Adipocyte (in vitro differentiated cells): ENCODE measurements at regions not wholly inside any gene's neighbourhood (a gene's known extent, or its start where the extent isn't known, plus 50 kb on each side); places are given as distances from the start of the nearest gene placed in this dataset.
A peak's percentile ranks its signal among the peaks of the same experiment; 100 is the strongest.

Experiments
- DNase-seq: peaks from one replicate; pipeline ENCODE4 v3.0.0-alpha.2; 2015; ENCODE audit warnings: low read depth
- H3K27me3 ChIP-seq: replicated peaks from 2 replicates; pipeline ENCODE4 v1.7.0; 2013; ENCODE audit warnings: mild to moderate bottlenecking, low read length, moderate library complexity; ENCODE audit not compliant: control insufficient read depth, insufficient read depth
- H3K36me3 ChIP-seq: 2 replicates; pipeline ENCODE4 v1.7.0; 2013; ENCODE audit warnings: low read length, mild to moderate bottlenecking, moderate library complexity; ENCODE audit not compliant: control insufficient read depth, insufficient read depth, severe bottlenecking
- H3K4me1 ChIP-seq: 2 replicates; pipeline ENCODE4 v1.7.0; 2013; ENCODE audit warnings: mild to moderate bottlenecking, low read length, moderate library complexity; ENCODE audit not compliant: control insufficient read depth, insufficient read depth
- H3K4me3 ChIP-seq: 2 replicates; pipeline ENCODE4 v1.7.0; 2013; ENCODE audit warnings: mild to moderate bottlenecking, low read length, moderate library complexity
- H3K9ac ChIP-seq: 2 replicates; pipeline ENCODE4 v1.7.0; 2013; ENCODE audit warnings: mild to moderate bottlenecking, low read length, moderate library complexity
- H3K9me3 ChIP-seq: 2 replicates; pipeline ENCODE4 v1.7.0; 2013; ENCODE audit warnings: mild to moderate bottlenecking, low read length, moderate library complexity; ENCODE audit not compliant: control insufficient read depth

- Histone ChIP-seq H3K9me3 (peaks cover 12% of the 10 kb centered on the region), H3K4me3 (no peak overlapping the region), H3K9ac (no peak overlapping the region), H3K27me3 (no peaks in the 10 kb centered on the region), H3K4me1 (no peaks in the 10 kb centered on the region), H3K36me3 (no peaks in the 10 kb centered on the region)
- no peak for DNase-seq
Observed at GRCh38 chr4:124915073-124915472, 202.5 kb upstream of the ANKRD50 start.

DNA sequence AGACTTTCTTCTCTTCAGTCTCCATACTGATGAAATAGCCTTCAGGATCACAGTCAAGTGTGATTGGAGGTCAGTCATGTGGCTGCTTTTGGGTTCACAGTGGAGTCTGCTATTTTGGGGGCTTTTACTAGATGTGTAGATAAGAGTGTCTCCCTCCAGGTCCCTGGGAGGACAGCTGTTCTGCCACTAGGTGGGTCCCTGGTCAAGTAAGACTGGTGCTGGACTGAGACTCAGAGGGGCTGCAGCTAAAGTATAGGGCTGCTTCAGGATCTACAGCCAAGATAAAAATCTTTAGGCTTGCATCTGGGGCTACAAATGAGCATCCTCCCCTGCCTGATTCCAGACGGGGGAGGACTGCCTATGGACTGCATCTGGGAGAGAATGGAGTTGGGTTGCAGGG is 200.7 kb upstream of the ANKRD50 start:
- no peak overlapping the region for H3K9ac ChIP-seq
- no peaks in the 10 kb centered on the region for H3K27me3 ChIP-seq
- no peak for DNase-seq
- H3K4me3 ChIP-seq, result no peak overlapping the region
- peaks cover 3% of the 10 kb centered on the region for H3K4me1 ChIP-seq
- no peaks in the 10 kb centered on the region for H3K36me3 ChIP-seq
- H3K9me3 ChIP-seq, result peaks cover 12% of the 10 kb centered on the region

- H3K27me3 ChIP-seq, result no peaks in the 10 kb centered on the region
- no peak overlapping the region for H3K4me3 ChIP-seq
- H3K9me3 ChIP-seq, result peaks cover 12% of the 10 kb centered on the region
- peaks cover 5% of the 10 kb centered on the region for H3K4me1 ChIP-seq
- no peaks in the 10 kb centered on the region for H3K36me3 ChIP-seq
- H3K9ac ChIP-seq, result no peak overlapping the region
- no peak for DNase-seq
Observed at GRCh38 chr4:124910327-124910726, 197.8 kb upstream of the ANKRD50 start.

- no peak for DNase-seq
- Histone ChIP-seq H3K9ac (no peak overlapping the region), H3K4me3 (no peak overlapping the region), H3K27me3 (no peaks in the 10 kb centered on the region), H3K4me1 (peaks cover 17% of the 10 kb centered on the region), H3K9me3 (peaks cover 10% of the 10 kb centered on the region), H3K36me3 (no peaks in the 10 kb centered on the region)
Observed at GRCh38 chr4:124907881-124908280, 195.3 kb upstream of the ANKRD50 start.

DNA sequence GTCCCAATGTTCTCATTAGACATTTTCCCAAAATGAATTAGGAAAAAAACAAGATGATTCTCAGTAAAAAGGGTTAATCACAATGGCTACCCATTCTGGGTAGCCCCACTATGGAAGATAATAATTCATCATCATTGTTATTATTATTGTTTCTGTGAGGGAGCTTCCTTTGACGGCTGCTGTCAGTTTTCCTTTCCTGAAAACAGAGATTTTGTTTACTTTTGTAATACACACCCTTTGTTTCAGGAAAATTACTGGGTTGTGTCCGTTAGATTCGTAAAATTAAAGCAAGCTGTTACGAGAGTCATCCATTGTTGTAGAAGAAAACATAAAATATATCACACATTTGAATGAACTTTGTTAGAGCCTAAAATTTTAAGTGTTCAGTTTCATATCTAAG is 192.9 kb upstream of the ANKRD50 start:
- H3K9ac ChIP-seq, result no peak overlapping the region
- no peaks in the 10 kb centered on the region for H3K9me3 ChIP-seq
- peaks cover 17% of the 10 kb centered on the region for H3K4me1 ChIP-seq
- H3K27me3 ChIP-seq, result no peaks in the 10 kb centered on the region
- no peaks in the 10 kb centered on the region for H3K36me3 ChIP-seq
- no peak for DNase-seq
- no peak overlapping the region for H3K4me3 ChIP-seq

DNA sequence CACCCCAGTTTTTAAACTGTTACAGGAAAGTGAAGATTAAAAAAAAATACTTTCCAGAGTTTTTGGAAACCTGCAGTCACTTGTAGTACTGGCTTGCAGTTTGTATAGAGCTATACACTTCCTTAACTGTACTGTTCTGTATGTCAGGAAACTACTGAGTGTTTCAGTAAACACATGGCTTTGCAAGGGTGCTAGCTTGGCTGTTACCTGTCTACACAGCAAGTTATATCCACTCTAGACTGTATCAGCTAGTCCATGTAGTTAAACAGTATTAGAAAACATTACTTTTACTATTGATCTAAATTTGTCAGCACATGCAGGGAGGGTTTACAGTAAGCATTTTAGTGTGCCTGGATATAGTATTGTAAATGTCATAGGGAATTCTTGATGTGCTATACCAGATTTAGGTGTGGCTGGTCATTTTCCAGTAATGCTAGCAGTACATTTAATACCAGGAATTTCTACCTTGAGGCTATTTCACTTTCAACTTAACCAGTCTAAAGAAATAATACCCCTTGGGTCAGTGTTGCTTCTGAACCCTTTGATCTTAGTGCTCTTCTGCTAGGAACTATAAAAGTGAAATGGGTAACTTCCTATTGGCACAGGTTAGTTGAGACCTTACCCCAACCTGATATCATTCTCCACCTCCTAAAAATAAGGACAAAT is 192.3 kb upstream of the ANKRD50 start:
- Histone ChIP-seq H3K9ac (no peak overlapping the region), H3K9me3 (no peaks in the 10 kb centered on the region)

DNA sequence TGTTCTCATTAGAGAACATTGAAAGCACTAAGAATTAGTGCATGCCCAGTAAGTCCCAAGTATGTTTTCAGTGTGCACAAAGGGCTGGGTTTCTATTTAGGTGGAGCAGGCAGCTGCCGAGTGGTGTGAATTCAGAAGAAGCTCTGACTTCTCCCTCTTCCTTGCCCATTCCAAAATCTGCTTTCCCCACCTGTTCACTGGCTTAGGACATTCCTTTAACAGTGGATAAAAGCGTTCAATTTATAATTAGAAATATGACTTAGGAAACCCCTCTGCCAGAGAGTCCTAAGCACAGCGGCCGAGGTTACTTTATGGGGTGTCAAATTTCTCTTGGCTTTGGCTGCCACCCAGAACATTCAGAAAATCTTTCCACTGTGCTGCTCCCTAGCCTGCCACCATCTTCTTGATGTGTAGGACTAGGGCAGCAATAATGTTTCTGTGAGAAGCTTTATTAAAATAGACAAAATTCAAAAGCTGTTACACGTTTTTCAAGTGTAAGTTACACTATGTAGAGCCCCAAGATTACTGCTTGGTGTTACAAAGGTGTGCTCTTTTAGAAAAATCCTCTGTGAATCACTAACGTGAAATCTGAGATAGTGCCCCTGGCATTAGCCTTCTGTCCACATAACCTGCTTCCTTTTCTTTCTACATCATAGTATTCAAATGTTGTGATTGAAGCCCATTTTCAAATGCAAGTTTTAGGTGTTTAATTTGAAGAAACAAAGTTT is 191.6 kb upstream of the ANKRD50 start:
- no peak overlapping the region for H3K9ac ChIP-seq
- H3K9me3 ChIP-seq, result no peaks in the 10 kb centered on the region
- H3K27me3 ChIP-seq, result no peaks in the 10 kb centered on the region
- peak overlapping the region; percentile 72 for H3K4me3 ChIP-seq
- H3K36me3 ChIP-seq, result no peaks in the 10 kb centered on the region
- H3K4me1 ChIP-seq, result peaks cover 17% of the 10 kb centered on the region
- DNase-seq, result peak; percentile 81

More for the DNA sequence above, 192.3 kb upstream of the ANKRD50 start:
- H3K4me3 ChIP-seq, result no peak overlapping the region
- no peaks in the 10 kb centered on the region for H3K27me3 ChIP-seq
- no peaks in the 10 kb centered on the region for H3K36me3 ChIP-seq
- DNase-seq, result peak; percentile 10
- H3K4me1 ChIP-seq, result peaks cover 17% of the 10 kb centered on the region

GRCh38 chr4:124902001-124902515 is 189.5 kb upstream of the ANKRD50 start:
- H3K4me1 ChIP-seq, result peaks cover 12% of the 10 kb centered on the region

GRCh38 chr4:124899997-124900396 is 187.5 kb upstream of the ANKRD50 start:
- H3K27me3 ChIP-seq, result no peaks in the 10 kb centered on the region
- H3K4me3 ChIP-seq, result no peak overlapping the region
- no peak overlapping the region for H3K9ac ChIP-seq
- no peaks in the 10 kb centered on the region for H3K36me3 ChIP-seq
- no peak for DNase-seq
- H3K9me3 ChIP-seq, result no peaks in the 10 kb centered on the region
- H3K4me1 ChIP-seq, result peaks cover 12% of the 10 kb centered on the region

More at GRCh38 chr4:124902001-124902515, 189.5 kb upstream of the ANKRD50 start:
- Histone ChIP-seq H3K36me3 (no peaks in the 10 kb centered on the region), H3K4me3 (no peak overlapping the region), H3K9ac (no peak overlapping the region), H3K27me3 (no peaks in the 10 kb centered on the region), H3K9me3 (no peaks in the 10 kb centered on the region)
- no peak for DNase-seq

DNA sequence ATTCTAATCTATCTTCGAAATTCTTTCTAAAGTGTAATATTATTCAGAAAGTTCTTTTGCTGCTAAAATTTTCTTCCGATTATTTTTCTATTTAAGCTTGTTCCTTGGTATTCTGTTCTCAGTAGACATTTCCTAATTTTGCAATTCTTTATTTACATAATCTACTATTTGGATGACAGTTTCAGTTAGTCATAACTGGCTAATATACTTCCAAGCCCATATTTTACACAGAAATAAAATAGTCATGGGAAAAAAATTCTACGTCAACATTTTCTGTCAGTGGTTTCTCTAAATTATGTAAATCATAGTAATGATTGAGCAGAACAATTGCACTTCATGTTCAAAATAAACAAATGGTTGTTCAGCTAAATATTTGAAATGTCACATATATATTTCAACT is 178.0 kb upstream of the ANKRD50 start:
- H3K9ac ChIP-seq, result no peak overlapping the region
- peak; percentile 65 for DNase-seq
- no peaks in the 10 kb centered on the region for H3K4me1 ChIP-seq
- no peaks in the 10 kb centered on the region for H3K27me3 ChIP-seq
- no peaks in the 10 kb centered on the region for H3K9me3 ChIP-seq
- no peak overlapping the region for H3K4me3 ChIP-seq
- no peaks in the 10 kb centered on the region for H3K36me3 ChIP-seq

GRCh38 chr4:124887739-124888138 is 175.2 kb upstream of the ANKRD50 start:
- no peaks in the 10 kb centered on the region for H3K36me3 ChIP-seq
- DNase-seq, result no peak

More at GRCh38 chr4:124887739-124888138, 175.2 kb upstream of the ANKRD50 start:
- H3K4me3 ChIP-seq, result no peak overlapping the region
- no peaks in the 10 kb centered on the region for H3K4me1 ChIP-seq
- no peak overlapping the region for H3K9ac ChIP-seq
- H3K9me3 ChIP-seq, result no peaks in the 10 kb centered on the region
- H3K27me3 ChIP-seq, result no peaks in the 10 kb centered on the region
